Stimulated activated CD8-positive, alpha-beta memory T cell treated with anti-CD3 and anti-CD28 coated beads, Interleukin-4, amount 100 ng/mL, for 48 hours (primary cell): ENCODE measurements at regions not wholly inside any gene's neighbourhood (a gene's known extent, or its start where the extent isn't known, plus 50 kb on each side); places are given as distances from the start of the nearest gene placed in this dataset.
"Not testable (repeated sequence)": the region's sequence is repeated elsewhere in the genome, so short reads cannot be mapped to it uniquely, and the experiment has no call there.

Experiments
- DNase-seq: peaks from one replicate; pipeline ENCODE4 v3.0.0-alpha.2; 2020

DNA sequence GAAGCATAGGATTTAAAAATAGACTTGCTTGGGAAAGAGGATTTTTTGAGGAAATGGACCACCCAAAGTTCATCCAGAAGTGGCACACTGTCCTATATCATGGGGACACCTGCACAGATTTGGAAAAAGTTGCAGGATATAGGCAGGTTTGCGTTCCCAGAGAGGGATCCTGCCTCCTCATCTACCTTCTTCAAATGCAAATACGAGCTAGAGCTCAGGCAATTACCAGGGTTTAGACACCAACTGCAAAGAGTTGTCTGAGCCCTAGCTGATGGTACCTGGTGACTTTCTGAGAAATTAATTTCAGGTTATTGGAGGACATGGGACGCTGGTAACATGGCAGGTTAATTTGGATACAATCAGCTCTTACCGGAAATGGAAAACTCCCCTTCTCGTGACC is 423.7 kb upstream of the MTPN start:
- DNase-seq = no peak

DNA sequence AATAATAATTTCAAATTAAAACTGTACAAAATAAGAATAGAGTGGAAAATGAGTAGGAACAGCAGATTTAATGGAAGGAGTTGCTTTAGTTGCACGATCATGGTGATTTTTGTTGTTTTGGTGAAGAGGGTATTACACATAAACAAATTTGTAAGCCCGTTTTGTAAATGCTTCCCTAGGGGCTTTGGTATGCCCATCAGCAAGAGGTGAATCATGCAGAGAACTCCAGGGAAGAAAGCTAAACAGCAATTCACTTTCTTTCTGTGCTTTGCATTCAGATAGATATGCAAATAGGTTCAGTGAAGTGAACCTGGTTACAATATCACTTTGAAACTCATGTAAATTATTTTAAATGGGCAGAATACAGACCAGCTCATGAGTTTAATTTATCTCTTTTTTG is 422.2 kb upstream of the MTPN start:
- DNase-seq = no peak

- DNase-seq = no peak
These were observed 415.7 kb upstream of the MTPN start for GRCh38 chr7:136392856-136393255.

GRCh38 chr7:136391371-136391770 is 414.2 kb upstream of the MTPN start:
- DNase-seq = no peak

DNA sequence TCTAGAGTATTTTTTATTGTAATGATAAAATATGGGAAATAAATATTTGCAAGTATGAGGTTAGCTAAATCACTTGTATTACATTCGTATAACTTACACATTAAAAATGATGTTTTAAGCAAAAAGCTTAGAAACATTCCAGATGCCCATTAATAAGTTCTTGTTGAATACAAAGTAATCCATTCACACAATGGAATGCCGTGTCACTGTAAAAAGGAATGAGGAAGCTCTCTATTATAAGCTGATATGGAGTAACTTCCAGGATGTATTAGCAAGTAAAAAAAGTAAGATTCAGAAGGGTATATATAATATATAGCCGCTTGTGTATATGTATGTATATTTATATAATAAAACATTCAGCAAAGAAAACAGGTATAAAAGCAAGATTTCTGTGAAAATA is 412.8 kb upstream of the MTPN start:
- no peak for DNase-seq

- DNase-seq = no peak
These were observed 409.7 kb upstream of the MTPN start for GRCh38 chr7:136386876-136387275.

GRCh38 chr7:136371409-136371808 is 394.2 kb upstream of the MTPN start:
- DNase-seq = not testable (repeated sequence)

GRCh38 chr7:136370137-136370536 is 393.0 kb upstream of the MTPN start:
- DNase-seq = no peak

- no peak for DNase-seq
These were observed 392.1 kb upstream of the MTPN start for GRCh38 chr7:136369225-136369624.

- no peak for DNase-seq
These were observed 382.3 kb upstream of the MTPN start for GRCh38 chr7:136359333-136359903.

- no peak for DNase-seq
These were observed 376.1 kb upstream of the MTPN start for GRCh38 chr7:136353287-136353686.

GRCh38 chr7:136348542-136349192 is 371.5 kb upstream of the MTPN start:
- no peak for DNase-seq

DNA sequence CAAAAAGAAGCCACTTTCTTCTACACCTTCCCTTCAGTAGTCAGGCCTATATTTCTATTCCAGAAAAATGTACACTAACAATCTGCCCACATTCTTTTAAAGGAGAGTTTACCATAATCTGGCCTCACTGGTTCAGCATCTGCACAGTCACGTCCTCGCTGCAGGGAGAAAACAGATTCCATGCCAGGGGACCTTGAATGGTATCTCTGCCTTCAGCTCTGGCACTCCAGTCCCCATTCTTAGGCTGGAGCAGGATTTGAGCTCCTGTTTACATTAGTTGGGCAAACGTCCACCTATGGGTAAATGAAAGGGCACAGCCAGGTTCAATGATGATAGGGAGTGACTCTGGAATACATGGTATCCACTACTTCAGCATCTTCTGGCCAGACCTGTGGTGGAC is 371.0 kb upstream of the MTPN start:
- no peak for DNase-seq

- DNase-seq = no peak
These were observed 370.3 kb upstream of the MTPN start for GRCh38 chr7:136347488-136347887.

DNA sequence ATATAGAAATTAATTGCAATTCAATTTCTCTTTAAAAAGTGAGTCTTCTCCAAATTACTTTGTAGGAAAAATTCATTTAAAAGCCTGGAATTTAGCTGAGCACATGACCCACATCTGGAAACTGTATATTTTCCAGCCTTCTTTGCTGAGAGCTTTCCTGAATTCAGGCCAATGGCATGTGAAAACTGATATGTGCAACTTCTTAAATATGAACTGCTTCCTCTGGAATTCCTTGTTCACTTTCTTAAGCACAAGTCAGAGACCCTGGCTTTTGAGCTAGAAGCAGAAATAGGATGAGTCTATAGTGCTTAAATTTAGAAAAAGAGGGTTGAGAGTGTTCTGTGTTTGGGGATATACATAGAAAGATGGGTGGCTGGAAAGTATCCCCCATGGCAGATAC is 365.1 kb upstream of the MTPN start:
- DNase-seq = no peak

GRCh38 chr7:136339464-136339863 is 362.3 kb upstream of the MTPN start:
- DNase-seq = no peak

GRCh38 chr7:136336932-136337331 is 359.8 kb upstream of the MTPN start:
- DNase-seq = no peak

GRCh38 chr7:136333636-136334035 is 356.5 kb upstream of the MTPN start:
- DNase-seq = no peak

- DNase-seq = no peak
These were observed 349.0 kb upstream of the MTPN start for GRCh38 chr7:136326045-136326609.

GRCh38 chr7:136325578-136325977 is 348.4 kb upstream of the MTPN start:
- DNase-seq = no peak

DNA sequence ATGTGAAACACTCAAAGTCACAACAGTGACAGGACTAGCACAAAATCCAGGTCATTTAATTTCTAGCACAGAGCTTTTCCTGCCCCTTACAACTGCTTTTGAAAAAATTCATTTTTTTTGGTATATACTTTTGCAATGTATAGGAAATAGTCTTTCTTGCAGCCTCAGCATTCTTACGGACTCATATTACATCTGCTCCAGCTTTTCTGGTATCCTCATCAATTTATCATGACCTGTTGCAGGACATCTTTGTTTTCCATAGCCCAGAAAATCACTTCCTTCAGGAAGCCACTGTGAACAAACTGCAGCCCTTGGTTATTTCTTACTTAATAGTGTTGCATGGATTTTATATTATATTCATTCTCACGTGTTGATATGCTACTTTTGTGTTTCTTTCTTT is 347.9 kb upstream of the MTPN start:
- no peak for DNase-seq

- no peak for DNase-seq
These were observed 347.0 kb upstream of the MTPN start for GRCh38 chr7:136324073-136324704.

DNA sequence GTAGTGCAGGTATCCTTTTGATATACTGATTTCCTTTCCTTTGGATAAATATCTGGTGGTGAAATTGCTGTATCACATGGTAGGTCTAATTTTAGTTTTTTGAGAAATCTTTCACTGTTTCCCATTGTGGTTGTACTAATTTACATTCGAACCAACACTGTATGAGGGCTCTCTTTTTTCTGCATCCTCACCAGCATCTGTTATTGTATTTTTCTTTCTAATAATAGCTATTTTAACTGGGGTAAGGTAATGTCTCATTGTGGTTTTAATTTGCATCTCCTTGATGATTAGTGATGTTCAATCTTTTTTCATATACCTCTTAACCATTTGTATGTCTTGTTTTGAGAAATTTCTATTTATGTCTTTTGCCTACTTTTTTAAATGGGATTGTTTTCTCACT is 335.4 kb upstream of the MTPN start:
- DNase-seq = no peak

DNA sequence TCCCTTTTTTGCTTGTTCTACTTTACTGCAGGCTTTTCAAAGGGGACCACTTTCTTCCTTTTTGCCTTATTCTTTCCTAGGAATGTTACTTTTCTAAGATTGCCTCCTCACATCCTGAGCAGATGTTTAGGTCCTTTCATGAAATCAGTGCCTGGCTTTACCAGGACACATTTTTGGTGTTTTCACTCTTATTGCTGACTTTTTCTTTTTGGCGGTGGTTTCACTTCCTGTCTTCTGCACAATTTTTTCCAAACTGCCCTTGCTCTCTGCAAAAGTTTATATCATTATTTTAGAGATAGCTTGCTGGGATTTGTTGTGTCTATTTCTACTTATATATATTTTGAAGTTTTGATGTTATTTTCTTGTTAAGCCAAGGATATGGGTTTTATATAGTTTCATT is 332.2 kb upstream of the MTPN start:
- DNase-seq = no peak
